BJ (cell line): ENCODE measurements at regions not wholly inside any gene's neighbourhood (a gene's known extent, or its start where the extent isn't known, plus 50 kb on each side); places are given as distances from the start of the nearest gene placed in this dataset.
"Not testable (repeated sequence)": the region's sequence is repeated elsewhere in the genome, so short reads cannot be mapped to it uniquely, and the experiment has no call there.

Experiments used
- CTCF ChIA-PET: fragments of 350-600 bp; formaldehyde crosslinking; extraction: SDS; loops from one replicate; lab custom pipeline; 2021; ENCODE audit warnings: antibody characterized with exemption, inconsistent platforms; lab: Yijun Ruan, JAX
- POLR2A ChIA-PET: fragments of 300-600 bp; sonication (Branson Sonifier 250); formaldehyde crosslinking; extraction: SDS; loops from one replicate; lab custom pipeline; 2021; ENCODE audit warnings: antibody characterized with exemption; lab: Charles Lee
- DNase-seq: peaks from one replicate; pipeline ENCODE4 v3.0.0-alpha.2; 2011; ENCODE audit warnings: low read depth
- H3K27me3 ChIP-seq: 2 replicates; pipeline ENCODE4 v1.6.0; 2011; ENCODE audit warnings: low read length; ENCODE audit not compliant: control insufficient read depth, insufficient read depth
- H3K36me3 ChIP-seq: 2 replicates; pipeline ENCODE4 v1.5.1; 2011; ENCODE audit warnings: low read length; ENCODE audit not compliant: control insufficient read depth, insufficient read depth
- H3K4me3 ChIP-seq: 2 replicates; pipeline ENCODE4 v1.5.1; 2011; ENCODE audit warnings: low read depth, mild to moderate bottlenecking, control low read depth, low read length
- TF ChIP-seq, protein P1 (sequence below): IDR thresholded peaks from 2 replicates; pipeline ENCODE4 v1.5.1; 2011; ENCODE audit warnings: low read depth, mild to moderate bottlenecking, control low read depth, inconsistent platforms, low read length, moderate library complexity; ENCODE audit not compliant: insufficient read depth

DNA sequence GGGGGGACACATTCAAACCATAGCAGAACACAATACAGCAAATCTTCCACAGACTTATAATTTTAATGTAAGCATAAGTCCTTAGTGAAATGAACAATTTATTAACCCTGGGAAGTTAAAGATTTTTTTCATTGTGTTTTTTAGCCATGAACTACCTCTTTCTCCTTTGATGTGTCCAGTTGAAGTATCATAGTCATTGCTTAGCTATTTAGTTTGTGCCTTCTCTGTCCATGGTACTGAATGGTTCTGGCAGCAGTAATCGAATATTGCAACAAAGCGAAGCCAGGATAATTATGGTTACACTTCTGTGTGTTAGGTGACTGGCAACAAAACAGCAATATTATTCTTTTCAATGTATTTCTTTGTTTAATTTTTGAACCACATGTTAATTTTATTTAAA is 403.0 kb upstream of the ONECUT1 start:
- Histone ChIP-seq H3K4me3 (no peak overlapping the region), H3K36me3 (no peaks in the 10 kb centered on the region), H3K27me3 (no peaks in the 10 kb centered on the region)
- CTCF ChIA-PET, result no interaction called here
- TF ChIP-seq, protein P1, sequence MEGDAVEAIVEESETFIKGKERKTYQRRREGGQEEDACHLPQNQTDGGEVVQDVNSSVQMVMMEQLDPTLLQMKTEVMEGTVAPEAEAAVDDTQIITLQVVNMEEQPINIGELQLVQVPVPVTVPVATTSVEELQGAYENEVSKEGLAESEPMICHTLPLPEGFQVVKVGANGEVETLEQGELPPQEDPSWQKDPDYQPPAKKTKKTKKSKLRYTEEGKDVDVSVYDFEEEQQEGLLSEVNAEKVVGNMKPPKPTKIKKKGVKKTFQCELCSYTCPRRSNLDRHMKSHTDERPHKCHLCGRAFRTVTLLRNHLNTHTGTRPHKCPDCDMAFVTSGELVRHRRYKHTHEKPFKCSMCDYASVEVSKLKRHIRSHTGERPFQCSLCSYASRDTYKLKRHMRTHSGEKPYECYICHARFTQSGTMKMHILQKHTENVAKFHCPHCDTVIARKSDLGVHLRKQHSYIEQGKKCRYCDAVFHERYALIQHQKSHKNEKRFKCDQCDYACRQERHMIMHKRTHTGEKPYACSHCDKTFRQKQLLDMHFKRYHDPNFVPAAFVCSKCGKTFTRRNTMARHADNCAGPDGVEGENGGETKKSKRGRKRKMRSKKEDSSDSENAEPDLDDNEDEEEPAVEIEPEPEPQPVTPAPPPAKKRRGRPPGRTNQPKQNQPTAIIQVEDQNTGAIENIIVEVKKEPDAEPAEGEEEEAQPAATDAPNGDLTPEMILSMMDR, result no peak
- no peak for DNase-seq
- POLR2A ChIA-PET, result no interaction called here

DNA sequence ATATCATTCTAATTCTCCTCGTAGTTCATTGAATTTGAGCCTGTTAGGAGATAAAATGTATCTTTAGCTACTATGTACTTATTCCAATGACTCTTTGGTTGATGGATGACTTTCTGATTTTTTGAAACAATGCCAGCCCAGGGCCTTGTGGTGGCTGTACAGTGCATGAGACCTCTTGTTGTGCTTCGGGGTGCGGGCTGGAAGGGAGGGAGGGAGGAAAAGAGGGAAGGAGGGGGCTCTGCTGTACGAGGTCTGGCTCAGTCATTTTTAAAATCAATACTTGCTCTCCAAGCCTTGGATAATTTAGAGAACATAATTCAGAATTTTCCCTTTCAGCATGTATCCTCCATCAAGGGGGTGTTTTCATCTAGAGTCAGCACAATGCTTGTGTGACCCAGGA is 399.7 kb upstream of the ONECUT1 start:
- CTCF ChIA-PET, result interaction anchor here (0.6 kb wide), 1 partner anchor 664 kb away, joined by 3 read pairs; no protein-coding TSS in a partner anchor
- DNase-seq, result no peak
- Histone ChIP-seq H3K4me3 (no peak overlapping the region), H3K27me3 (no peaks in the 10 kb centered on the region), H3K36me3 (no peaks in the 10 kb centered on the region)
- TF ChIP-seq, protein P1, result no peak
- POLR2A ChIA-PET, result no interaction called here

GRCh38 chr15:53183449-53183848 is 393.3 kb upstream of the ONECUT1 start:
- DNase-seq, H3K4me3 ChIP-seq, H3K27me3 ChIP-seq, H3K36me3 ChIP-seq, CTCF ChIA-PET, POLR2A ChIA-PET: not testable (repeated sequence)

DNA sequence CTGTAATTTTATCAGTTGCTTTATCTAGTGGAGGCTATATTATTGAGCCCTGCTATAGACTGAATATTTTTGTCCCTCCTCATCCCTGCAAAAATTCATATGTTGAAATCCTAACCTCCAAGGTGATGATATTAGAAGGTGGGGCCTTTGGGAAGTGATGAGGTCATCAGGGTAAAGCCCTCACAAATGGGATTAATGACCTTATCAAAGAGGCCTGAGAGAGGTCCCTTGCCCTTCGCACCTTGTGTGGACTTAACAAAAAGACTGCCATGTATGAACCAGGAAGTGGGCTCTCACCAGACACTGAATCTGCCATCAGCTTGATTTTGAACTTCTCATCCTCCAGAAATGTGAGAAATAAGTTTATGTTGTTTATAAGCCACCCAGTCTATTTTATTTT is 381.4 kb upstream of the ONECUT1 start:
- Histone ChIP-seq H3K4me3 (no peak overlapping the region), H3K36me3 (no peaks in the 10 kb centered on the region), H3K27me3 (no peaks in the 10 kb centered on the region)
- ChIA-PET CTCF (no interaction called here), POLR2A (no interaction called here)
- TF ChIP-seq, protein P1, result no peak
- no peak for DNase-seq

GRCh38 chr15:53166684-53167201 is 376.6 kb upstream of the ONECUT1 start:
- TF ChIP-seq, protein P1, result no peak
- no peaks in the 10 kb centered on the region for H3K36me3 ChIP-seq
- no peaks in the 10 kb centered on the region for H3K27me3 ChIP-seq
- DNase-seq, result no peak
- POLR2A ChIA-PET, result no interaction called here
- no peak overlapping the region for H3K4me3 ChIP-seq
- CTCF ChIA-PET, result no interaction called here

- DNase-seq, result no peak
- ChIA-PET CTCF (no interaction called here), POLR2A (no interaction called here)
- no peaks in the 10 kb centered on the region for H3K27me3 ChIP-seq
- H3K36me3 ChIP-seq, result no peaks in the 10 kb centered on the region
- no peak overlapping the region for H3K4me3 ChIP-seq
- TF ChIP-seq, protein P1, result no peak
Observed at GRCh38 chr15:53165988-53166683, 376.0 kb upstream of the ONECUT1 start.
